Neuronal stem cell (in vitro differentiated cells): ENCODE measurements at regions not wholly inside any gene's neighbourhood (a gene's known extent, or its start where the extent isn't known, plus 50 kb on each side); places are given as distances from the start of the nearest gene placed in this dataset.
"Not testable (repeated sequence)": the region's sequence is repeated elsewhere in the genome, so short reads cannot be mapped to it uniquely, and the experiment has no call there.

Source experiments
- DNase-seq: peaks from one replicate; pipeline ENCODE4 v3.0.0-alpha.2; 2013; ENCODE audit warnings: low spot score
- H2AFZ ChIP-seq: one replicate; pipeline ENCODE4 v1.6.1; 2013; ENCODE audit warnings: mild to moderate bottlenecking, low read length, inconsistent platforms
- H2AK5ac ChIP-seq: 2 replicates; pipeline ENCODE4 v1.6.1; 2013; ENCODE audit warnings: low read depth, mild to moderate bottlenecking, inconsistent platforms, low read length, moderate library complexity, mixed read lengths
- H2BK120ac ChIP-seq: 2 replicates; pipeline ENCODE4 v1.6.1; 2013; ENCODE audit warnings: low read depth, mild to moderate bottlenecking, inconsistent platforms, low read length, moderate library complexity, mixed read lengths
- H2BK12ac ChIP-seq: one replicate; pipeline ENCODE4 v1.6.1; 2013; ENCODE audit warnings: low read length, inconsistent platforms
- H2BK15ac ChIP-seq: 2 replicates; pipeline ENCODE4 v1.6.1; 2013; ENCODE audit warnings: mild to moderate bottlenecking, low read length, inconsistent platforms, mixed read lengths
- H2BK5ac ChIP-seq: one replicate; pipeline ENCODE4 v1.6.1; 2013; ENCODE audit warnings: inconsistent platforms, mild to moderate bottlenecking, low read length, moderate library complexity
- H3K14ac ChIP-seq: one replicate; pipeline ENCODE4 v1.6.1; 2013; ENCODE audit warnings: low read length, inconsistent platforms
- H3K18ac ChIP-seq: 2 replicates; pipeline ENCODE4 v1.6.1; 2013; ENCODE audit warnings: low read length, inconsistent platforms
- H3K23ac ChIP-seq: 2 replicates; pipeline ENCODE4 v1.6.1; 2013; ENCODE audit warnings: low read depth, mild to moderate bottlenecking, mixed read lengths, low read length, inconsistent platforms; ENCODE audit not compliant: poor library complexity
- H3K27ac ChIP-seq: replicated peaks from 3 replicates; pipeline ENCODE4 v1.5.1; 2013; ENCODE audit warnings: low read length, inconsistent platforms
- H3K27me3 ChIP-seq, 3 experiments: 2 replicates each; pipeline ENCODE4 v1.6.1; 2013; ENCODE audit warnings: low read length in 3 of 3, mild to moderate bottlenecking in 2 of 3, inconsistent platforms in 1 of 3, low read depth in 1 of 3, mixed read lengths in 1 of 3, moderate library complexity in 1 of 3; ENCODE audit not compliant: control insufficient read depth in 3 of 3, insufficient read depth in 3 of 3
- H3K36me3 ChIP-seq, 2 donors: replicated peaks in 1 of 2; 2 replicates each; pipeline ENCODE4 v1.6.1; 2013; ENCODE audit warnings: low read length in 2 of 2; ENCODE audit not compliant: control insufficient read depth in 2 of 2, insufficient read depth in 2 of 2
- H3K4ac ChIP-seq: 2 replicates; pipeline ENCODE4 v1.6.1; 2013; ENCODE audit warnings: inconsistent platforms, mild to moderate bottlenecking, low read length, moderate library complexity
- H3K4me1 ChIP-seq, 2 donors: 1 replicate in 1 of 2; 2 replicates in 1 of 2; pipeline ENCODE4 v1.6.1; 2013; ENCODE audit warnings: low read length in 2 of 2, low read depth in 1 of 2; ENCODE audit not compliant: control insufficient read depth in 2 of 2, insufficient read depth in 1 of 2
- H3K4me2 ChIP-seq: one replicate; pipeline ENCODE4 v1.6.1; 2013; ENCODE audit warnings: mild to moderate bottlenecking, low read length, inconsistent platforms; ENCODE audit not compliant: insufficient read depth, poor library complexity, severe bottlenecking
- H3K4me3 ChIP-seq, 2 donors: 2 replicates each; pipeline ENCODE4 v1.5.1; 2013; ENCODE audit warnings: low read length in 2 of 2, mild to moderate bottlenecking in 2 of 2, inconsistent platforms in 1 of 2, moderate library complexity in 1 of 2
- H3K79me1 ChIP-seq: one replicate; pipeline ENCODE4 v1.6.1; 2013; ENCODE audit warnings: low read depth, mild to moderate bottlenecking, inconsistent platforms, low read length, moderate library complexity
- H3K9ac ChIP-seq: one replicate; pipeline ENCODE4 v1.6.1; 2013; ENCODE audit warnings: mild to moderate bottlenecking, low read depth, low read length, inconsistent platforms; ENCODE audit not compliant: poor library complexity
- H3K9me3 ChIP-seq, 2 donors: replicated peaks in 1 of 2; 2 replicates each; pipeline versions ENCODE3 to v1.6.1; 2013; ENCODE audit warnings: low read length in 2 of 2, mild to moderate bottlenecking in 2 of 2, inconsistent platforms in 1 of 2, low read depth in 1 of 2, mixed read lengths in 1 of 2, moderate library complexity in 1 of 2; ENCODE audit not compliant: control insufficient read depth in 2 of 2, insufficient read depth in 1 of 2
- H4K8ac ChIP-seq: one replicate; pipeline ENCODE4 v1.6.1; 2013; ENCODE audit warnings: low read depth, mild to moderate bottlenecking, inconsistent platforms, low read length, moderate library complexity
- H4K91ac ChIP-seq: one replicate; pipeline ENCODE4 v1.6.1; 2013; ENCODE audit warnings: low read length, low read depth, mild to moderate bottlenecking, inconsistent platforms; ENCODE audit not compliant: poor library complexity
- WGBS, 2 donors: extraction: QIAGEN DNeasy Blood & Tissue Kit; methylation state at CpG; one replicate each; pipeline ENCODE4 v1.1.7; 2013; ENCODE audit warnings: missing lambda C conversion rate in 2 of 2, mixed read lengths in 1 of 2; ENCODE audit not compliant: insufficient read length in 2 of 2, insufficient replicate concordance in 1 of 2; ENCODE audit errors: extremely low coverage in 2 of 2; 5-methylcytosine and 5-hydroxymethylcytosine counted together

DNA sequence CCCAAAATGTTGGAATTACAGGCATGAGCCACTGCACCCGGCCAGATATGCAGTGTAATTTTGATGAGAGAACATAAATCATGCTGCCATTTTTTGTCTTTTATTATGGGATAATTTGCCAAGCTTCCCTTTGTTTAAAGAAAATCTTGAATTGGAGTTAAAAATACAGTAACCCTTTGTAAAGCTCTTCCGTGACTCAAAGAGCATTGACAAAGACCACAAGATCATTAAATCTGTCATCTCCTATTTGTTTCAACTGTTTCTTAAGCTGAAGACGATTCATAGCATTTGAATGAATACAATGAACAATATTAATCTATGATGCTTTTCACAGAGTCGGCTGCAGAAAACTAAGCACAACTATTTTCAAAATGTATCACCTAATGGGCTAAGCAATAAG lies 132.6 kb downstream of the ANAPC4 start:
- peaks cover 0 to 3% of the 10 kb centered on the region in 2 donors for H3K9me3 ChIP-seq
- WGBS, 2 donors, result no CpG with 5 or more reads among the region's 4 CpGs

DNA sequence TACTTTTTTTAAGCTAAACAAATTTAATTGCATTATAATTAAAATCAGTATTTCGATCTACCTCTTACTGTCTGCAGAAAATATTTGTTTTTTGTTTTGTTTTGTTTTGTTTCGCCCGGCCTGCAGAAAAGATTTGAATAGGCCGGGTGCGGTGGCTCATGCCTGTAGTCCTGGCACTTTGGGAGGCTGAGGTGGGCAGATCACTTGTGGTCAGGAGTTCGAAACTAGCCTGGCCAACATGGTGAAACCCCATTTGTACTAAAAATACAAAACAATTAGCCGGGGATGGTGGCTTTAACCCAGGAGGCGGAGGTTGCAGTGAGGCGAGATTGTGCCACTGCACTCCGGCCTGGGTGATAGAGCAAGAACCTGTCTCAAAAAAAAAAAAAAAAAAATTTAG lies 134.8 kb downstream of the ANAPC4 start:
- not testable (repeated sequence) for DNase-seq, H3K4ac ChIP-seq, H3K79me1 ChIP-seq, H3K27ac ChIP-seq, H3K4me3 ChIP-seq, H3K14ac ChIP-seq, H3K18ac ChIP-seq, H2AFZ ChIP-seq, H3K27me3 ChIP-seq, H2BK15ac ChIP-seq, H3K36me3 ChIP-seq, H3K4me2 ChIP-seq, H3K23ac ChIP-seq, H3K4me1 ChIP-seq, H2BK12ac ChIP-seq, H2BK5ac ChIP-seq, H3K9ac ChIP-seq, H4K91ac ChIP-seq, H2BK120ac ChIP-seq, H4K8ac ChIP-seq, H2AK5ac ChIP-seq, H3K9me3 ChIP-seq
- no CpG with 5 or more reads among the region's 10 CpGs for WGBS, 2 donors

More for the DNA sequence above, 132.6 kb downstream of the ANAPC4 start:
- Histone ChIP-seq H3K9ac (no peak overlapping the region), H2BK5ac (no peak overlapping the region), H3K23ac (no peak overlapping the region), H3K4me3 (no peak overlapping the region), H3K4me1 (no peaks in the 10 kb centered on the region), H2AFZ (no peak overlapping the region), H2BK120ac (no peak overlapping the region), H3K27me3 (no peaks in the 10 kb centered on the region), H3K27ac (no peak overlapping the region), H2BK15ac (no peak overlapping the region), H2AK5ac (no peak overlapping the region), H3K79me1 (no peaks in the 10 kb centered on the region), H3K36me3 (no peaks in the 10 kb centered on the region), H4K91ac (no peak overlapping the region), H3K18ac (no peak overlapping the region), H3K4me2 (no peak overlapping the region), H4K8ac (no peak overlapping the region), H3K14ac (no peak overlapping the region), H3K4ac (no peak overlapping the region), H2BK12ac (no peak overlapping the region)
- DNase-seq, result no peak

DNA sequence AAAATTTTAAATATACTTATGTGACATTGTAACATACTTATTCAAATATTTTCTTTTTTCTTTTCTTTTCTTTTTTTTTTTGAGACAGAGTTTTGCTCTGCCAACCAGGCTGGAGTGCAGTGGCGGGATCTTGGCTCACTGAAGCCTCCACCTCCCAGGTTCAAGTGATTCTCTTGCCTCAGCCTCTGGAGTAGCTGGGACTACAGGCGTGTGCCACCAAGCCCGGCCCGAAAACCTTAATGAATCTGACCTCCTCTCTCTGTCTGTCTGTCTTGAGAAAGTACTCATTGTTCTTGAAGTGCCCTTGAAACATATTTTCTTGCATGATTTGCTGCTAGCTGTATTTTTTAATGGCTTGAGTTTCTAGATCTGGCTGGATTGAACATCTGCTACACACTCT lies 136.8 kb downstream of the ANAPC4 start:
- H3K27ac ChIP-seq, result no peak overlapping the region

GRCh38 chr4:25523405-25523804 lies 132.2 kb upstream of the SLC34A2 start:
- no peaks in the 10 kb centered on the region for H3K4me1 ChIP-seq
- no peak overlapping the region for H3K27ac ChIP-seq
- no peaks in the 10 kb centered on the region for H3K79me1 ChIP-seq
- no peak overlapping the region for H2BK12ac ChIP-seq
- H4K8ac ChIP-seq, result no peak overlapping the region
- no peak overlapping the region for H3K9ac ChIP-seq
- no CpG with 5 or more reads among the region's 4 CpGs for WGBS, 2 donors
- H3K23ac ChIP-seq, result no peak overlapping the region
- H3K9me3 ChIP-seq, result no peaks in the 10 kb centered on the region
- no peak overlapping the region for H3K4ac ChIP-seq
- no peak overlapping the region for H2BK120ac ChIP-seq
- no peaks in the 10 kb centered on the region for H3K36me3 ChIP-seq
- H2BK15ac ChIP-seq, result no peak overlapping the region
- H2BK5ac ChIP-seq, result no peak overlapping the region
- H3K14ac ChIP-seq, result no peak overlapping the region
- H2AFZ ChIP-seq, result no peak overlapping the region
- H3K18ac ChIP-seq, result no peak overlapping the region
- no peak overlapping the region for H3K4me2 ChIP-seq
- no peaks in the 10 kb centered on the region for H3K27me3 ChIP-seq
- no peak overlapping the region for H3K4me3 ChIP-seq
- no peak overlapping the region for H2AK5ac ChIP-seq
- H4K91ac ChIP-seq, result no peak overlapping the region
- no peak for DNase-seq

More for the DNA sequence above, 136.8 kb downstream of the ANAPC4 start:
- Histone ChIP-seq H3K27me3 (no peaks in the 10 kb centered on the region), H2AK5ac (no peak overlapping the region), H3K4me1 (no peaks in the 10 kb centered on the region), H3K4me3 (no peak overlapping the region), H2BK15ac (no peak overlapping the region), H2BK120ac (no peak overlapping the region), H4K8ac (no peak overlapping the region), H2BK5ac (no peak overlapping the region), H3K79me1 (no peaks in the 10 kb centered on the region), H2BK12ac (no peak overlapping the region), H3K14ac (no peak overlapping the region), H4K91ac (no peak overlapping the region), H3K4me2 (no peak overlapping the region), H3K9me3 (no peaks in the 10 kb centered on the region), H3K4ac (no peak overlapping the region), H3K18ac (no peak overlapping the region), H3K36me3 (no peaks in the 10 kb centered on the region), H3K23ac (no peak overlapping the region), H2AFZ (no peak overlapping the region), H3K9ac (no peak overlapping the region)
- WGBS, 2 donors, result no CpG with 5 or more reads among the region's 4 CpGs
- DNase-seq, result no peak
